ENCODE measurements at regions not wholly inside any gene's neighbourhood (a gene's known extent, or its start where the extent isn't known, plus 50 kb on each side); places are given as distances from the start of the nearest gene placed in this dataset.
"Not testable (repeated sequence)": the region's sequence is repeated elsewhere in the genome, so short reads cannot be mapped to it uniquely, and the experiment has no call there.

GRCh38 chr22:48835857-48836672 lies 991.6 kb downstream of the BRD1 start:
- DNase-seq: no peak

GRCh38 chr22:48835364-48835763 lies 992.3 kb downstream of the BRD1 start:
- DNase-seq: no peak

GRCh38 chr22:48834404-48834803 lies 993.3 kb downstream of the BRD1 start:
- DNase-seq: no peak

GRCh38 chr22:48832592-48832991 lies 995.1 kb downstream of the BRD1 start:
- no peak for DNase-seq

- no peak for DNase-seq
Measured at GRCh38 chr22:48829908-48830307, 997.8 kb downstream of the BRD1 start.

- no peak for DNase-seq
Measured at GRCh38 chr22:48828688-48829087, 999.0 kb downstream of the BRD1 start.

- DNase-seq: no peak
Measured at GRCh38 chr22:48827904-48828555, 999.6 kb downstream of the BRD1 start.

GRCh38 chr22:48827268-48827846 lies 1000.3 kb downstream of the BRD1 start:
- no peak for DNase-seq

- DNase-seq: no peak
Measured at GRCh38 chr22:48826546-48826945, 1001.1 kb downstream of the BRD1 start.

- DNase-seq: no peak
Measured at GRCh38 chr22:48825802-48826520, 1001.7 kb downstream of the BRD1 start.

- no peak for DNase-seq
Measured at GRCh38 chr22:48824712-48825651, 1002.7 kb downstream of the BRD1 start.

- no peak for DNase-seq
Measured at GRCh38 chr22:48823941-48824340, 1003.7 kb downstream of the BRD1 start.

- no peak for DNase-seq
Measured at GRCh38 chr22:48822278-48823233, 1005.1 kb downstream of the BRD1 start.

GRCh38 chr22:48821727-48822126 lies 1005.9 kb downstream of the BRD1 start:
- DNase-seq: no peak

GRCh38 chr22:48821346-48821690 lies 1006.4 kb downstream of the BRD1 start:
- no peak for DNase-seq

- DNase-seq: no peak
Measured at GRCh38 chr22:48820481-48821345, 1007.0 kb downstream of the BRD1 start.

- DNase-seq: no peak
Measured at GRCh38 chr22:48819961-48820360, 1007.7 kb downstream of the BRD1 start.

GRCh38 chr22:48819232-48819631 lies 1008.4 kb downstream of the BRD1 start:
- DNase-seq: no peak

- not testable (repeated sequence) for DNase-seq
Measured at GRCh38 chr22:48817491-48817890, 1010.2 kb downstream of the BRD1 start.

GRCh38 chr22:48811885-48812284 lies 1015.8 kb downstream of the BRD1 start:
- DNase-seq: no peak

All from femur (tissue), 1 donor.